ENCODE measurements at regions not wholly inside any gene's neighbourhood (a gene's known extent, or its start where the extent isn't known, plus 50 kb on each side); places are given as distances from the start of the nearest gene placed in this dataset.

GRCh38 chr1:209155546-209155945, 428.0 kb upstream of the CAMK1G start:
- Histone ChIP-seq H3K27ac (ENCODE audit: low read depth in 1 of 2, low read length in 2 of 2) (no peak overlapping the region), H3K4me3 (ENCODE audit: low read length) (no peak overlapping the region), H3K4me1 (ENCODE audit: insufficient read depth, low read length) (no peaks in the 10 kb centered on the region), H3K36me3 (ENCODE audit: insufficient read depth, low read length) (no peaks in the 10 kb centered on the region), H3K27me3 (ENCODE audit: control insufficient read depth in 1 of 2, insufficient read depth in 2 of 2, low read length in 2 of 2) (no peaks in the 10 kb centered on the region), H3K9me3 (ENCODE audit: control insufficient read depth in 1 of 2, insufficient read depth in 1 of 2, low read length in 2 of 2) (no peaks in the 10 kb centered on the region)
- ChIA-PET POLR2A (no interaction called here), CTCF (no interaction called here)
- Mint-ChIP-seq H3K27ac (no peak overlapping the region), H3K4me1 (ENCODE audit: low read depth) (no peaks in the 10 kb centered on the region), H3K36me3 (ENCODE audit: low read depth) (no peaks in the 10 kb centered on the region), H3K4me3 (no peak overlapping the region), H3K27me3 (no peaks in the 10 kb centered on the region), H3K9me3 (peaks cover 6% of the 10 kb centered on the region)
- intact Hi-C loops (cut with DNase I, micrococcal nuclease), result no loop called here
- no peak for DNase-seq
- TF ChIP-seq CTCF (IDR thresholded peaks at IDR 0.05), result no peak
- ATAC-seq (ENCODE audit: poor library complexity), result no peak

DNA sequence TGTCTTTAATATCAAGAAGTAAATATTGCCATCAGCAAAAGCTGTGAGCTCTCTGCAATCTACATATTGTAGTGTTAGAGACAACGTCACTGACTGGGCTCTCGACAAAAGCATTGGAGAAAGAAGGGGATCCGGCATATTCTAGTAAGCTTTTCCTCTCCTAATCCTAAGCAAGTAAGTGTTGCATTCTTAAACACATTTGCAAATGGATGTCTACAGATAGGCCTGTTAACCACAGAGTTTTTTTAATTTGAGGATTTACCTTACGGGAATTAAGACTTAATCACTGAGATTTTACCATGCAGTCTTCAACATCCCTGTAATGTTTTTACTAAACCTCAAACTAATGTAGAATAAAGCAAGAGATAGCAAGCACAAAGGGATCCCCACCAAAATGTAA, 426.5 kb upstream of the CAMK1G start:
- H3K4me3 Mint-ChIP-seq, result no peak overlapping the region
- ATAC-seq (ENCODE audit: poor library complexity) (no peak), DNase-seq (no peak)
- H3K4me3 ChIP-seq (ENCODE audit: low read length), result no peak overlapping the region
- H3K4me1 Mint-ChIP-seq (ENCODE audit: low read depth), result no peaks in the 10 kb centered on the region
- TF ChIP-seq CTCF (IDR thresholded peaks at IDR 0.05), result no peak
- H3K36me3 ChIP-seq (ENCODE audit: insufficient read depth, low read length), result no peaks in the 10 kb centered on the region
- H3K27ac Mint-ChIP-seq, result no peak overlapping the region
- no peaks in the 10 kb centered on the region for H3K4me1 ChIP-seq (ENCODE audit: insufficient read depth, low read length)
- no peak overlapping the region for H3K27ac ChIP-seq (ENCODE audit: low read depth in 1 of 2, low read length in 2 of 2)
- no peaks in the 10 kb centered on the region for H3K9me3 Mint-ChIP-seq
- intact Hi-C loops (cut with DNase I, micrococcal nuclease), result no loop called here
- H3K27me3 ChIP-seq (ENCODE audit: control insufficient read depth in 1 of 2, insufficient read depth in 2 of 2, low read length in 2 of 2), result no peaks in the 10 kb centered on the region
- no peaks in the 10 kb centered on the region for H3K27me3 Mint-ChIP-seq
- H3K9me3 ChIP-seq (ENCODE audit: control insufficient read depth in 1 of 2, insufficient read depth in 1 of 2, low read length in 2 of 2), result no peaks in the 10 kb centered on the region
- ChIA-PET CTCF (no interaction called here), POLR2A (no interaction called here)
- no peaks in the 10 kb centered on the region for H3K36me3 Mint-ChIP-seq (ENCODE audit: low read depth)

GRCh38 chr1:209157546-209158249, 425.8 kb upstream of the CAMK1G start:
- Histone ChIP-seq H3K27ac (ENCODE audit: low read depth in 1 of 2, low read length in 2 of 2) (no peak overlapping the region), H3K4me3 (ENCODE audit: low read length) (no peak overlapping the region), H3K9me3 (ENCODE audit: control insufficient read depth in 1 of 2, insufficient read depth in 1 of 2, low read length in 2 of 2) (no peaks in the 10 kb centered on the region), H3K36me3 (ENCODE audit: insufficient read depth, low read length) (no peaks in the 10 kb centered on the region), H3K27me3 (ENCODE audit: control insufficient read depth in 1 of 2, insufficient read depth in 2 of 2, low read length in 2 of 2) (no peaks in the 10 kb centered on the region), H3K4me1 (ENCODE audit: insufficient read depth, low read length) (no peaks in the 10 kb centered on the region)
- no peak for ATAC-seq (ENCODE audit: poor library complexity)
- Mint-ChIP-seq H3K27ac (no peak overlapping the region), H3K9me3 (no peaks in the 10 kb centered on the region), H3K4me3 (no peak overlapping the region), H3K27me3 (no peaks in the 10 kb centered on the region), H3K4me1 (ENCODE audit: low read depth) (no peaks in the 10 kb centered on the region), H3K36me3 (ENCODE audit: low read depth) (no peaks in the 10 kb centered on the region)
- ChIA-PET CTCF (no interaction called here), POLR2A (no interaction called here)
- TF ChIP-seq CTCF (IDR thresholded peaks at IDR 0.05), result no peak
- intact Hi-C loops (cut with DNase I, micrococcal nuclease), result no loop called here
- no peak for DNase-seq
